GM18867 (cell line): ENCODE measurements at regions not wholly inside any gene's neighbourhood (a gene's known extent, or its start where the extent isn't known, plus 50 kb on each side); places are given as distances from the start of the nearest gene placed in this dataset.

Experiments
- ATAC-seq: cut with Tn5 transposase; IDR thresholded peaks from one replicate; pipeline ENCODE4 v1.9.1; 2021; ENCODE audit warnings: mild to moderate bottlenecking, moderate library complexity; ENCODE audit not compliant: unreplicated experiment

GRCh38 chr15:60204131-60204885, 193.5 kb downstream of the ANXA2 start:
- no peak for ATAC-seq

GRCh38 chr15:60208709-60209108, 189.1 kb downstream of the ANXA2 start:
- no peak for ATAC-seq

- ATAC-seq, result no peak
Measured at GRCh38 chr15:60212536-60212935, 185.2 kb downstream of the ANXA2 start.

- ATAC-seq, result no peak
Measured at GRCh38 chr15:60213377-60214000, 184.3 kb downstream of the ANXA2 start.

GRCh38 chr15:60214201-60214600, 183.6 kb downstream of the ANXA2 start:
- no peak for ATAC-seq

- ATAC-seq, result no peak
Measured at GRCh38 chr15:60215225-60215963, 182.4 kb downstream of the ANXA2 start.

GRCh38 chr15:60217161-60217560, 180.6 kb downstream of the ANXA2 start:
- no peak for ATAC-seq

GRCh38 chr15:60218256-60218655, 179.5 kb downstream of the ANXA2 start:
- no peak for ATAC-seq

- ATAC-seq, result no peak
Measured at GRCh38 chr15:60219866-60220265, 177.9 kb downstream of the ANXA2 start.

GRCh38 chr15:60221356-60221755, 176.4 kb downstream of the ANXA2 start:
- ATAC-seq, result no peak

GRCh38 chr15:60222404-60222803, 175.4 kb downstream of the ANXA2 start:
- ATAC-seq, result no peak

GRCh38 chr15:60223176-60223575, 174.6 kb downstream of the ANXA2 start:
- ATAC-seq, result no peak

GRCh38 chr15:60226924-60227323, 170.9 kb downstream of the ANXA2 start:
- no peak for ATAC-seq

- ATAC-seq, result no peak
Measured at GRCh38 chr15:60228101-60228500, 169.7 kb downstream of the ANXA2 start.

GRCh38 chr15:60228619-60229018, 169.2 kb downstream of the ANXA2 start:
- ATAC-seq, result no peak

GRCh38 chr15:60235951-60236710, 161.7 kb downstream of the ANXA2 start:
- ATAC-seq, result no peak

GRCh38 chr15:60237446-60237845, 160.3 kb downstream of the ANXA2 start:
- no peak for ATAC-seq

- no peak for ATAC-seq
Measured at GRCh38 chr15:60243769-60244168, 154.0 kb downstream of the ANXA2 start.

GRCh38 chr15:60244813-60245212, 153.0 kb downstream of the ANXA2 start:
- ATAC-seq, result no peak

GRCh38 chr15:60250316-60250715, 147.5 kb downstream of the ANXA2 start:
- ATAC-seq, result no peak
